Ramos (cell line): ENCODE measurements at regions not wholly inside any gene's neighbourhood (a gene's known extent, or its start where the extent isn't known, plus 50 kb on each side); places are given as distances from the start of the nearest gene placed in this dataset.

Source experiments
- in situ Hi-C: fragments of 300-500 bp; cut with MboI; formaldehyde crosslinking; loops from one replicate; pipeline ENCODE4 v1.14.3; 2022; ENCODE audit warnings: low sequenced_read_pairs; ENCODE audit not compliant: unreplicated experiment

- in situ Hi-C loops: no loop called here
Observed at GRCh38 chr6:40097590-40097989, 163.3 kb upstream of the MOCS1 start.

DNA sequence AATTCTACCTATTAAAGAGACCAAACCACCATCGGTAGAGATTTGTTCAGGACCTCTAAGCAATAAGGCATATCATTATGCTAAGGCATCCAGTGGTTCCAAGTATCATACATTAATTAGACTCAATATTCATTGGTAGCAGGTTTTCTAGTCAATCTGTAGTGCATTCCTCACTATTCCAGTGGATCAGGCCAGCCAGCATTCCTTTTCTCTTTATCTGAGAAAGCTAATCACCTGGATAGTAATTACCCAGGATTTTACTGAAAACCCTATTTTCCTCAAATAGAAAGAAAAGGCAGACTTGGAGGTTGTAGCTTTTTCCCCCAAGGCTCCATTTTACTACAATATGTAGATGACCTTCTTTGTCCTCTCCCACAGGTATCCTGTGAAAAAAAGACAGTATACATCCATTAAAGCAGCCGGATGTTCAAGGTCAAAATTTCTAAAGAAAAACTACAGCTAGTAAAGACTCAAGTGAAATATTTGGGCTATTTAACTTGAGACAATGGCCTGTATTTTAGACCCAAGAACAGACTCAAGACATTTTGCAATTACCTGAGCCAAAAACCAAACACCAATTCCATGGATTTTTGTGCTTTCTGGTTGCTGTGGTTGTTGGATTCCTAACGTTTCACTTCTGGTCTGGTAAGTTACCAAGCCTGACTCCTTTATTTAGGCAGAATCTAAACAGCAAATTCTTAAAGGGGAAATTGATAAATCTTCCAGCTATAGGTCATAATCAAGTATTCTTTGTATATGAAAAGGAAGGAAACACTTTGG lies 149.1 kb upstream of the MOCS1 start:
- in situ Hi-C loops: no loop called here

DNA sequence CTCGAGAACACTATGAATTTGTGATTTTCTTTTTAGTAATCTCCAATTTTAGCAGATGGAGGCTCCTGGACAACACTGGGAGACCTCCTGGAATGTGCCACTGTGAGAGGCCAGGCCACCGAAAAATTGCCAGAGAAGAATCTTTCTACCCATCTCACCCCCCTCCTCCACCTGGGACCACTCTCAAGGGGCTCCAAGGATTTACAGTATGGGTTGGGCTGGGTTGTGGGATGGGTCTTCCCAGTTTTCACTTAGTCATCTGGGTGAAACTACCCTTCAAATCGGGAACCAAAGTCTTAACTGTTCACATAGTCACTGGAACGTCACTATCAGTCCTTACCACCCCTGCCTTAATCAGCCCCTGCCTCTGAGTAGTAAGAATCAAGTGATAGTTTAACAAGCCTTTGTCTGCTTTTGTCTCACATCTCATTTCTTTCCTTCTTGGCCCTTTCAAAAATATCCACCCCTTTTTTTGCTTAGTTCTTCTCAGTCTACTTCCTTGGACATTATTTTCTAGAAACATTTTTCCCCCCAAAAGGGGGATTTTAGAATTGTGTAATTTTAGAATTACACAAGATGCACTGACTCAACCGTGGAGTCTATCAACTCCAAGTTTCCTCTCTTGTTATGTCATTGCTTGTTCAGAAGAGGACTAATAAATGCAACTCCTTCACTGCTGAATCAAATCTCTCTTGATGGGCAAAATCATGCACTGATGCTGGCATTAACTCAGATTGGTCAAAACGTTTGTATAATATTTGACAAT lies 148.2 kb upstream of the MOCS1 start:
- in situ Hi-C loops: no loop called here

DNA sequence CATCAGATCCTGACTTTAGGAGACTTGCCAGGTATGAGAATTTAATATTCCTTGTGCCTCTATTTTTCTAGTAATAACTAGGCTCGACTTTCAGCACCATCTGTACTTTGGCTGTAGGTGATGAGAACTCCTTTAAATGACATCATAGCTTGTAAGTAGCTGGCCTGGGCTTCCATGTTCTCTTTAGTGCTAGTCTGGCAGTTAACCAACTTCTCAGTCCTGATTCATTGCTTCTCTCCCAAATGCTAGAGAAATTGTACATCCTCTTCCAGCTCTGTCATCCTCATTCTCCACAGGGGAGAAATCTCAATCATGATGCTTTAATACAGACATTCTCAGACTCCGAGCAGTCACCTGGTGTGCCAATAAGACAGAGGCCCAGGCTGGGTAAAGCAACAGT lies 143.5 kb upstream of the MOCS1 start:
- in situ Hi-C loops: no loop called here

DNA sequence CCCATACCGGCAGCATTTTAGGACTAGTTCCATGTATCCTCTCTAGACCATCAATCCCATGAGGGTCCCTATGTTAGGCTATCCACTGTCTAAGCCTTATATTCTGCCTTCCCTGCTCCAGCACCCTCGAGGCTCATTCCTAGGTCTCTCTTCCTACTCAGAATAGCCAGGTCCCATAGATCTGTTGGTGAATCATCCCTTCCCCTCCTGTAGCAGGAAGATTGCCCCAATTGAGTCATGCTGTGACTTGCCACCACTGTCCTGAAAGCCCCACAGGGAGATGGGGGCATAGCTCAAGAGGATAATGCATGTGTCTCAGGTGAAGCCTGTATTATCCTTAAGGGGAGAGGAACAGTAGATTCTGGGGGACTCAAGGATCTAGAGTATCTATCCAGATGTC lies 143.1 kb upstream of the MOCS1 start:
- in situ Hi-C loops: no loop called here

DNA sequence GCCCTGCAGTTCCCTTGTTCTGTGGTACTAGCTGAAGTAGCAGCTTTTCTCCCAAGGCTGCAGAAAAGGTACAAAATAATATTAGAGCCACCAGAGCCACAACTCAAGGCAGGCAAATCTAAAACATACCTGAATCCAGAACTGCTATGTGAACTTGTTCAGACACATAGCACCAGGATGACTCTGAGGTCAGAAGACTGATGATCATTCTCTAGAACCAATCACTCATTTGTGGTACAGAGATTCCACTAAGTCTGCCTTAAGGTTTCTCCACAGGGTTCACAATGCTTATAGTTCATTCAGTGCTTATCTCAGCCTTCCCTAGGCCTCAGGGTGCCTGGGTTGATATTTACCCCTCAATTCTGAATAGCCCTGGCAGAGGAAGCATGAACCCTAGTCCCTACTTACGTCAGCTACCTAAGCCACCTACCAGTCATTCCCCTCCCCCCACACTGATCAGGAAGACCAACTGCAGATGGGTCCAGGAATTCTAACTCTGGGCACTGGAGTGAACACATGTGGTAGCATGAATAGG lies 140.9 kb upstream of the MOCS1 start:
- in situ Hi-C loops: no loop called here

DNA sequence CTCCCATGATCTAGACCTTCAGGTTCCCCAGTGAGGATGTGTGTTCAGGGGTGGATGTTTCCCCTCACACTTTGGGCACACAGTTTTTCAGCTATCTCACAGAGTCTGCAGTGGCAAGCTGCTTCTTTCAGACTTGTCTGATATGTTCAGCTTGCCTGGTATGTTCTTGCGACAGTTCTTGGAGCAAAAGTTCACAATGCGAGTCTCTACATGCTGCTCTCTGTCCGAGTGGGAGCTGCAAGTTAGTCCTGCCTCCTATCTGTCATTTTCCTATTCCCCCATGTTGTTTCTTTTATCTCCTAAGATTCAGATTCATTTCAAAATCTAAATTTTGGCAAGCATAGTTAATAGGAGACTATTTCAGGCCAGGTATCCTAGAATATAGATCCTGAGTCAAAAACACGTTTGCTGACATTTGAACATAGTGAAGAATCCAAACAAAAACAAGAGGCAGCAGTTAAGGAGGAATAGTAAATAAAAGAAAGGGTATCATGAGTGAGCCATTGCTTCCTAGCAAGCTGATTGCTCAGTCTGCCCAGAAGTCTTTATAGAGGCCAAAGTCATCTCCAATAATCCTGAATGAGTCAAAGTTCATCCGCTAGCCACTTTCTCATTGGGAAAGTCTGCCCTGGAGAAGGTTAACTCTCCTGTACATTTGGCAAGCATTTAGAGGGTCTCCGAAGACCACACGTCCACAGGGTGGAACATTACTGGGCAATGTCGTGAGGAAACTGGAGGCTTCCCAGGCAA lies 140.2 kb upstream of the MOCS1 start:
- in situ Hi-C loops: no loop called here

DNA sequence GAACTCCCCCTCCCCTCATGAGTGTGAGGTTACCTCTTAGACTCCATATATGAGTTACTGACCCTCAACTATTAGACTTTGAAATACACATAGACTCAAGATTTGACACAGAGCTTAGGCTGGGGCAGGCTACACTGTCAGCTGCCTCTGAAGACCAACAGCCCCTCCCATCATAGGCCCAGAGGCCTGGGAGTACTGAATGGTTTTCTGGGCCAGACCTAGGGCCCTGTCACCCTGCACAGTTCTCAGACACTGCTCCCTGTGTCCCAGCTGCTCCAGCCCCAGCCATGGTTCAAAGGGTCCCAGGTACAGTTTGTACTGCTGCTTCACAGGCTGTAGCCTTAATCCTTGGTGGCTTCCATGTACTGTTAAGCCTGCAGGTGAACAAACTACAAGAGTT lies 132.1 kb upstream of the MOCS1 start:
- in situ Hi-C loops: no loop called here

DNA sequence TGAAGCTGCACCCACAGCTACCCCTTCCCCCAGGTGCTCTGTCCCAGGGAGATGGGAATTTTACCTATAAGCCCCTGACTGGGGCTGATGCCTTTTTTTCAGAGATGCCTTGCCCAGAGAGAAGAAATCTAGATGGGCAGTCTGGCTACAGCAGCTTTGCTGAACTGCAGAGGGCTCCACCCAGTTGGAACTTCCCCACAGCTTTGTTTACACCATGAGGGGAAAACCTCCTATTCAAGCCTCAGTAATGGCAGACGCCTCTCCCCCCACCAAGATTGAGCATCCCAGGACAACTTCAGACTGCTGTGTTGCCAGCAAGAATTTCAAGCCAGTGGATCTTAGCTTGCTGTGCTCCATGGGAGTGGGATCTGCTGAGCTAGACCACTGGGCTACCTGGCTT lies 122.6 kb upstream of the MOCS1 start:
- in situ Hi-C loops: no loop called here

- in situ Hi-C loops: no loop called here
Observed at GRCh38 chr6:40054602-40055001, 120.3 kb upstream of the MOCS1 start.

- in situ Hi-C loops: no loop called here
Observed at GRCh38 chr6:40054186-40054585, 119.9 kb upstream of the MOCS1 start.

DNA sequence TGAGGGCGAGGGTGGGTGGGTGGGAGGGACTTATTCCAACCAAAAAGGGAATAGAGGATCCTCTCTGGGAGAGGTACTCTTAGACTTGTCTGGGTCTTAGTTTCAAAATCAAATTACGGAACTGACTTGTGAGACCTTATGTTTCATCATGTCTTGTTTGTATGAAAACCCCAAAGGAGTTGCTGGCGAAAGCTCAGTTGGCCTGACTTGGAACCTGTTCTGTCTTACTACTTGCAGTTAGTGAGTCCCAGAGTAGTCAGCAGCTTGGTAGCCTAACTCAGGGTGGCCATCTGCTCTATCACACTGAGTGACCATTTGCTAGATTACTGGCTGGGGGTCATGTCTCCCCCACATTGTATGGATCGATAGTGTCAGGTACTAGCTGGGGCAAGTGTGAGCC lies 114.9 kb upstream of the MOCS1 start:
- in situ Hi-C loops: no loop called here

GRCh38 chr6:40044196-40044595 lies 109.9 kb upstream of the MOCS1 start:
- in situ Hi-C loops: no loop called here

- in situ Hi-C loops: no loop called here
Observed at GRCh38 chr6:40042232-40042631, 108.0 kb upstream of the MOCS1 start.

- in situ Hi-C loops: no loop called here
Observed at GRCh38 chr6:40039042-40039441, 104.8 kb upstream of the MOCS1 start.

GRCh38 chr6:40038626-40039025 lies 104.4 kb upstream of the MOCS1 start:
- in situ Hi-C loops: no loop called here

DNA sequence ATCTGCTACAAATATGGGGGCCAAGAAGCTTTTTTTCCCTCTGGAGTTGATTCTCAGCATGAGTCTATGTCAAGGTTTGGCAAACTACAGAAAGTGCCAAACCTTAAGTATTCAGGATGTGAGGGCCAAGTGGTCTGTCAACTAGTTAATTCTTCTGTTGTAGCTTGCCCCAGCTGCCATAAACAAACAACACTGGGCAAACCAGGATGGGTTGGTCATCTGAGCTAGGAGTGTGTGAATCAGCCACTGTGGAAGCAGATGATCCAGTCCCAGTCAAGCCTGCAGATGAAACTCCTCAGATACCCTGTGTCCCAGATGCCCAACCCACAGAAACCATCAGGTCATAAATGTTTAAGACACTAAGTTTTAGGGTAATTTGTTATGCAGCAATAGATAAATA lies 103.0 kb upstream of the MOCS1 start:
- in situ Hi-C loops: no loop called here

DNA sequence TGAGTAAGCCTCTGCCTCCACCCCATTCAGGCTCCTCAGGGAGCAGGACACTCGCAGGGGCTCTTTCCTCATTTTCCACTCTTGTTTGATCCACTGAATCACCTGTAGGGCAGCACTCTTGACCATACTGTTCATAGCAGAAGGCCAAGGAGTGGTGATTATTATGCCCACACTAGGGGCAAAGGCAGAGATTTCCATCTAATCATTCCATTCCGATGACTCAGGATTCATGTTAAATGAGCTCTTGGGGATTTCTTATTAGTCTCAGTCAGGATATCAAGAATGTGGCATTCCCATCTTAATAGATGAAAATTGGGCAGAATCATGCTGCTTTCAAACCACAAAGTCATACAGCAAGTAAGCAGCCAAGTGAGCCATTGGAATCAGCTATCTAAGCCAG lies 101.9 kb upstream of the MOCS1 start:
- in situ Hi-C loops: no loop called here

GRCh38 chr6:40028449-40028848 lies 94.2 kb upstream of the MOCS1 start:
- in situ Hi-C loops: no loop called here

- in situ Hi-C loops: no loop called here
Observed at GRCh38 chr6:40022867-40023266, 88.6 kb upstream of the MOCS1 start.

DNA sequence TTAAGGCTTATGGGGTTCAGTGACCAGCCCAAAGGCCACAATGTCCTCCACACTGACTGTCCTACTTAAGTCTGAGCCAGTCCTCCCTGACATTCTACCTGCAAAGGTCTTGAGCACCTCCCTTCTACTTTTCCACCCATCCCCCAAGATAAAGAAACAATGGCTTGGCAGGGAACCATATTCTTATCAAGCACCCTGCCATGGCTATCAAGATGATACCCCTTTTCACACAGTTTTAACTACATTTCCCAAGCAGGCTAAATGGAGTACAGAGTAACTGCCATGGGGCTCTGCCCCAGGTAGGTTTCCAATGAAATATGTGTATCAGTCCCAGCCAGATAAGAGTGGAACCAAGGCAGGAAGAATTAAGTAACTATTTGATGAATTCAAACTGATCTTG lies 85.9 kb upstream of the MOCS1 start:
- in situ Hi-C loops: no loop called here
